HG02973 (cell line): ENCODE measurements at regions not wholly inside any gene's neighbourhood (a gene's known extent, or its start where the extent isn't known, plus 50 kb on each side); places are given as distances from the start of the nearest gene placed in this dataset.
A peak's percentile ranks its signal among the peaks of the same experiment; 100 is the strongest.
"Not testable (repeated sequence)": the region's sequence is repeated elsewhere in the genome, so short reads cannot be mapped to it uniquely, and the experiment has no call there.

Source experiments
- ATAC-seq: cut with Tn5 transposase; IDR thresholded peaks from one replicate; pipeline ENCODE4 v1.9.1; 2021; ENCODE audit warnings: moderate library complexity; ENCODE audit not compliant: unreplicated experiment

DNA sequence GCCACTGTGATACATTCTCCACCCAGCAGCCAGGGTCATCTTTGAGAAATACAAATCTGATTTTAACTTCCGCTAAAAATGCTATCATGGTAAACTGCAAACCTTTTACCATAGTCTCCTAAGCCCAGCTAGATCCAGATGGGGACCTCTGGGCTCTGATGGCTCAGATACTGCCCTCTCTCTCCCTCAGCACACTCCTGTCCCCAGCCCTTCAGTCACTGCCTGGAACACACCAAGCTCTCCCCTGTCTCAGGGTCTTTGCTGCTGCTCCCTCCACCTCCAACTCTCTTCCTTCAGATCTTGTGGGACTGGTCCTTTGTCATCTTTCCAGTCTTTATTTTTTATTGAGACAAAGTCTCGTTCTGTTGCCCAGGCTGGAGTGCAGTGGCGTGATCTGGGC is 65.1 kb downstream of the SPRY4 start:
- ATAC-seq: no peak

DNA sequence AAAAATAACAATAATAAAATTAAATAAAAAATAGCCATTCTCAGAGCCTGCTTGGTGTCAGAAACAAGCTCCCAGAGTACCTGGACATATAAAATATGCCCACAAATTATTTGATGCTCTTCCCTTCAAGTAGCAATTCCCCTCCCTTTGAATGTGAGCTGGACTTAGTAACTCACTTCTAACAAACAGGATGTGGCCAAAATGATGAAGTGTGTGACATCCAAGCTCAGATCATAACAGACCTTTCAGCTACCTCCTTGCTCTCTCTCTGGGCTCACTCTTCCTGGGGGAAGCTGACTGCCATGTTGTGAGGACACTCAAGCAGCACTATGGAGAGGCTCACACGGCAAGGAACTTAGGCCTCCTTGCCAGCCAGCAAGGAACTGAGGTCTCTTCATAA is 69.0 kb downstream of the SPRY4 start:
- ATAC-seq: no peak

DNA sequence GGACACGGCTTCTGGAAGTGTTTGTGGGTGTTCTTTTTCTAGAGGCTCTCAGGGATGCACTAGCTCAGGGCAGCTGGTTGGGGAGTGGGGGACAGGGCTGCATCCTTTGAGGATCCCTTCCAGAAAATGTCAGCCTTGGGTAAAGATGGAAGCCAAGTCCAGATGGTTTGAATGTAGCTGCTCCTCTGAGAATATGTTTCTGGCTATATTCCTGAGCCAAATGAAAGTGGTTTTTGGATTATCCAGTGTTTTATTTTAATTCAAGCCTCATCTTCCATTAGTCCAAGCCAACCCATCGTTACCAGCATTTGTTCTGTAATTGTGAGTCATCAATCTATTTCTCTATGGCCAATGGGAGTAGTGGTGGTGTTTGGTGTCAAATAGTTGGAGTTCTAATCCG is 70.4 kb downstream of the SPRY4 start:
- no peak for ATAC-seq

DNA sequence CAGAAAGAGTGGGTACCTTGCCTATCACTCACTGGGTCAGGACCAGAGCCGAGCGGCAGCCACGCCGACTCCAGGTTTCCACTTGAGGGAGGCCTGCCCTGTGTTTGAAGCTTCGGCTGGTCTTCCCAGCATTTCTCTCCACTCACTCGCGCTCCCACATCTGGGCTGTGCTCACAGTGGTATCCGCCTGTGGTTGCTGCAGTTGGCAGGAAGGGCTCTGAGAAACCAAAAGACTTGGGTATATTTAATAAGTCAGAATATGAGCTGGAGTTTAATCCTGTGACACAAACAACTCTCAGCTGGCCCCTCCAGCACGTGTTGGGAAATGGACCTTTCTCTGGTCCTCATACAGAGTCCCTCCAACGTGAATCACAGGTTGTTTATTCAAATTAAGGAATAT is 70.9 kb downstream of the SPRY4 start:
- no peak for ATAC-seq

DNA sequence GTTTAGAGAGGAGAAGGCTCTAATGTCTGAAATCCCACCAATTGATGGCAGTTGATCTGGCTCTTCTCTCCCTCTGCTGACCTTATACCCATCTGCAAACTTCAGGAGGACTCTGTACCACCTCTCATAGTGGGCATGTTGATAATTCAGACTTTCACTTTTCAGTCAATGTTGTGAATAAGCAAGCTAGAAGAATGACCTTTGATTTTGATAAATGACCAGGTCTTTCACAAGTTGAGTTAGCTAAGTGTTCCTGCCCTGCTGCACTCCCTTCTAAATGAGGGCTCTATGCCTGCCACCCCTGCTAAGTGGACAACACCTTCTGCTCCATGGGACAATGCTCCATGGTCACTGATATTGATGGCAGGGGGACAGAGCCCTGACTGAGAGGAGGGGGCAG is 74.7 kb downstream of the SPRY4 start:
- no peak for ATAC-seq

DNA sequence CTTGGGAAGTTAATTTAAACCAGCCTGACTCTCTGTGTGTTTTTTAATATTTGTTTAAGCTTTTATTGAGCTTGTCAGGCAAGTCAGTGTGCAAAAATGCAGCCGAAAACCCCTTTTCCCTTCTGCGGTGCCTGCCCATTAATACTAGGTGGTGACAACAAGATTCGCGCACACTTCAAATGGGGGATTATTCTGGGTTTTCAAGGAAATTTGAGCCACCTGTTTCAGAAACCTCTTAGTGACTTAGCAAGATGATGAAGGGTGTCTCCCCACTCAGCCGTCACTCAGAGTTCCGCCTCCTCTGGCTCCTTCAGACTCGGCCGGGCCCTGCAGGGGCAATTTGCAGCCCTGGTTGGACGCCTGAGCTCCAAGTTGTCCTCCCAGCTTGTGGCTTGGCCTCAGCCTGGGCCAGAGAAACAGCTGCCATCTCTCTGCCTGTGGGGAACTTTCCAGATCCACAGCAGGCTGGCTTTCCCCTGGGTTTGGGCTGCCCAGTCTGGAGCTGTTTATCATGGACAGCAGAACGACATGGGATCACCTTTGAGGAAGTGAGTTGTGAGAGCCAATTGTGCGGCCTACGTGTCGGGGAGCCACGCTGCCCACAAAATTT is 75.9 kb downstream of the SPRY4 start:
- ATAC-seq: no peak

DNA sequence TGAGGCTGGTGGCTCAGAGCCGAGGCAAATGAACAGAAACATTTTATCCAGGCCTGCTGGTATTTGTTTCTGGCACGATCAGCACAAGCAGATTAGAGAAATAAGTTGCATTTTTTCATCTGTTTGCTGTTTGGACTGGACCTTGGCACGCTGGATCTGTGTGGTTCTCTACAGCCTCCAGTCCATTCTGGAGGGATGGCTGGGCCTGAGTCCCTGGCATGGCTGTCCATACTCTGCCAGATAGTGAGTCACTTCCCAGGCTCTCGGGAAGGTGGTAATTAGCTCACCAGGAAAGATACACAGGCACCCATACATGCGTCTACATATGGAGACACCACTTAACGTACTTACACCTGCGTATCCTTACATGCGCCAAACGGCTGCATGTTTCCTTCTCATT is 78.6 kb downstream of the SPRY4 start:
- ATAC-seq: no peak

DNA sequence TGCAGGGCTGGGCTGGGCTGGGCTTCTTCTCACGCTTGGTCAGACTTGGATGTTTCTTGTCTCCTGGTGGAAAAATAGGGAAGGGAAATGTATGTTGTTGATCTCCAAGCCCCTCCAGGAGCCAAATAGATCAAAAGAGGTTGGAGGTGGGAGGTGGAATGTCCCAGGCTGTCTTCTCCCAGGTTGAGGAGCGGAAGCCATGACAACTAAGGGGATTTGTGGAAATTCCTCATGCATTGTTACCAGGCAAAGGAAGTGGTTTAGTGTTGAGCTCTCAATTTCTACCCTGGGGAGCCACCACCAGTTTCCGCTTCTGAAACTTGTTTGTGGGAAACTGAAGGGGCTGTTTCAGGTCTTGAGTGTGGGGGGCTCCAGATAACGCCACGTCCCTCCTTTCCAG is 79.0 kb downstream of the SPRY4 start:
- no peak for ATAC-seq

DNA sequence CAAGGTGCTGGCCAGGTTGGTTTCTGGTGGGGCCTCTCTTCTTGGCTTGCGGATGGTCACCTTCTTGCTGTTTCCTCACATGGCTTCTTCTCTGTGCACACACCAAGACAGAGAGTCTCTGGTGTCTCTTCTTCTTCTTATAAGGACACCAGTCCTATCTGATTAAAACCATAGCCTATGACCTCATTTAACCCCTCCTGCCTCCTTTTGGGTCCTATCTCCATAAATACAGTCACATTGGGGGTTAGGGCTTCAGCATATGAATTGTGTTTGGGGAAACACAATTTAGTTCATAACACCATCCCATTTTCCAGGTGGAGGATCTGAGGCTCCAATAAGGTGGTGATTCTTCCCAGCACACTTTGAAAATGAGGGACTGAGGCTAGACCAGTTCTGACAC is 80.4 kb downstream of the SPRY4 start:
- ATAC-seq: no peak

DNA sequence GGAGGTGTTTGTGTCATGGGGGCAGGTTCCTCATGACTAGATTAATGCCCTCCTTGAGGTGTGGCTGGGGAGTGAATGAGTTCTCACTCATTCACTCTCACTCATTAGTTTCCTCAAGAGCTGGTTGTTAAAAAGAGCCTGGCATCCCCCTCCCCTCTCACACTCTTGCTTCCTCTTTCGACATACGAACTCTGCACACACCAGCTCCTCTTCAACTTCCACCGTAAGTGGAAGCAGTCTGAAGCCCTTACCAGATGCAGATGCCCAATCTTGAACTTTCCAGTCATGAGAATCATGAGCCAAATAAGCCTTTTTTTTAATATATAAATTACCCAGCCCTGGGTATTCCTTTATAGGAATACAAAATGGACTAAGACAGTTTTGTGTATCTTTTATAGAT is 82.5 kb downstream of the SPRY4 start:
- ATAC-seq: no peak

DNA sequence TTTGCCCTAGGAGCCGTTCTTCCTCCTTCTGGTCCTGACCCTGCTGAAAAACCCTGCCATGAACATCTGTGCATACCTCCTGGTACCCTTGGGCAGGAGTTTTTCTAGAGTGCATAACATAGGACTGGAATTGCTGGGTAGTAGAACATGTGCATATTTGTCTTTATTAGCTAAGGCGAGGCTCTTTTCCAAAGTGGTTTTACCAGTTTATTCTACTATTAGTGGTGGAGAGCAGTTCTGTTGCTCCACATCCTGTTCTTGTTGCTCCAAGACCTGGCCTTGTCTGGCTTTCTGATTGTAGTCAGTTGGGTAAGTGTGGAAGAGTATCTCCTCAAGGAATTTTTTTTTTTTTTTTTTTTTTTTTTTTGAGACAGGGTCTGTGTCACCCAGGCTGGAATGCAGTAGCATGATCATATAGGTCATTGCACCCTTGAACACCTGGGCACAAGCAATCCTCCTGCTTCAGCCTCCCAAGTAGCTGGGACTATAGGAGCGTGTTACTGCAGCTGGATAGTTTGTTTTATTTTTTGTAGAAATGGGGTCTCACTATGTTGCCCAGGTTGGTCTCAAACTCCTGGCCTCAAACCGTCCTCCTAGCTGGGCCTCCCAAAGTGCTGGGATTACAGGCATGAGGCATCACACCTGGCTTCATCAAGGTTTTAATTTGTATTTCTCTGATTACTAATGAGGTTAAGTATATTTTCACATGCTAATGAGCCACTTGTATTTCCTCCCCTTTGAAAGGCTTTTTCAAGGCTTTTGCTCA is 85.2 kb downstream of the SPRY4 start:
- ATAC-seq: no peak

DNA sequence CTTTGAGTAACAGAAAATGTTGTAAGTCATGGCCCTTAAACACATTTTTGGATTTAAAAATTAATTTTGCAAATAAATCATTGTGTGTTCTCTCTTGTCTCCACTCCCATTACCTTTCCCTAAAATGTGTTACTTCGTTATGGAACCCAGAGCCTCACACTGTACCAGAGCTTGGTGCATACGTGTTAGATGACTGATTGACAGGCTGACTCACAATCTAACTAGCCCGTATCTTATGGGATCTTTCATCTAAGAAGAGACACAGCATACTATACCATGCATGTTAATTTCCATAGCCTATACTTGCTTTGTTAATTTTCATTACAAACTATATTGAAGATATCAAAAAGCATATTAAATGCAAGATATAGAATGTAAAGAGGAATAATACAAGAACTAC is 87.1 kb downstream of the SPRY4 start:
- ATAC-seq: no peak

DNA sequence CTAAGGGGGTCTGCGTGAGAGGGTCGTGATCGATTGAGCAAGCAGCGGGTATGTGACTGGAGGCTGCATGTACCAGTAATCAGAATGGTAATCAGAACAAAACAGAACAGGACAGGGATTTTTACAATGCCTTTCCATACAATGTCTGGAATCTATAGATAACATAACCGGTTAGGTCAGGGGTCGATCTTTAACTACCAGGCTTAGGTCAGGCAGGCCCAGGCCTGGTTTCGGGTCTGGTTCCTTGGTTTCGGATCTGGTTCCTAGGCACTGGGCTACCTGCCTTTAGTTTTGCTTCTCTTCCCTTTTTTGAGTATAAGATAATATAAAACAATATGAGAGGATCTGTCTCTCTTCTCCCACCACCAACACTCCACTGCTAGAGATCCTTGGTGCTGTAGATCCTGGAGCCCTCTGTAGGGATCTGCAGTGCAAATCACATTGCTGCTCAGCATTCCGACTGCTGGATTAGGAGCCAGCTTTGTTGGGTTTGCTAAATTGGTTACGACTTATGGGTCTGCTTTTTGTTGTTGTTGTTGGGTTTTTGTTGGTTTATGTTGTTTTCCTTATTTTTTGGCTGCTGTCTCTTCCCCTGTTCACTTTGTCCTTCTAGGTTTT is 88.0 kb downstream of the SPRY4 start:
- not testable (repeated sequence) for ATAC-seq

DNA sequence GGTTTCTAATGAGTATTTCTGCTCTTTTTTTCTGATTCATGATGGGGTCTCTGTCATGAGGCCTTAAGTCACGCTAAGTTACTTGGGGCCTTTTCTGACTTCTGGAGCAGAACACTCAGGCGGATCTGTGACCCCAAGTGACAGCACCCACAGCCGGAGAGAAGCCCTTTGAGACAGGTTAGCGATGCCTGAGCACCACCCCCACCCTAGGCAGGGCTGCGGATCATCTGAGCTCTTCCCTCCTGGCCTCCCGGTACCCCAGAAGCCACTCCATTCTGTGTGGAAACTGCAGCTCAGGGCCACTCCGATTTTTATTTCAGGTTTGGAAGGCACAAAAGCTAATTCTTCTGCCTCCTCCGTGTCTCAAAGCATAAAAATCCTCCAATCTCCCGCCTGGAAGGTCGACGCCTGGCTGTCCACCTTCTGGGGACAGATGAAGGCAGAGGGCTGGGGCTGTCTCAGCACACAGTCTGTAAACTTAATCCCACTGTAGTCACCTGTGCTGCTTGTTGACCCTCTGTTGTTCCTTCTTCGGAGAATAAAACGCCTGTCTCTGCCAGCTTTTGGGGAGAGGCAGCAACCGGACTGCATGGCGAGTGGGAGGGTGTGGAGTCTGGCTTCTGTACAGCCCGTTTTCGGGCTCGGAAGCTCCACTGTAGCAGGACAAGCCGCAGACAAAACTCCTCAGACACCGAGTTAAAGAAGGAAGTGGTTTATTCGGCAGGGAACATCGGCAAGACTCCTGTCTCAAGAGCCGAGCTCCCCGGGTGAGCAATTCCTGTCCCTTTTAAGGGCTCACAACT is 88.8 kb downstream of the SPRY4 start:
- no peak for ATAC-seq

DNA sequence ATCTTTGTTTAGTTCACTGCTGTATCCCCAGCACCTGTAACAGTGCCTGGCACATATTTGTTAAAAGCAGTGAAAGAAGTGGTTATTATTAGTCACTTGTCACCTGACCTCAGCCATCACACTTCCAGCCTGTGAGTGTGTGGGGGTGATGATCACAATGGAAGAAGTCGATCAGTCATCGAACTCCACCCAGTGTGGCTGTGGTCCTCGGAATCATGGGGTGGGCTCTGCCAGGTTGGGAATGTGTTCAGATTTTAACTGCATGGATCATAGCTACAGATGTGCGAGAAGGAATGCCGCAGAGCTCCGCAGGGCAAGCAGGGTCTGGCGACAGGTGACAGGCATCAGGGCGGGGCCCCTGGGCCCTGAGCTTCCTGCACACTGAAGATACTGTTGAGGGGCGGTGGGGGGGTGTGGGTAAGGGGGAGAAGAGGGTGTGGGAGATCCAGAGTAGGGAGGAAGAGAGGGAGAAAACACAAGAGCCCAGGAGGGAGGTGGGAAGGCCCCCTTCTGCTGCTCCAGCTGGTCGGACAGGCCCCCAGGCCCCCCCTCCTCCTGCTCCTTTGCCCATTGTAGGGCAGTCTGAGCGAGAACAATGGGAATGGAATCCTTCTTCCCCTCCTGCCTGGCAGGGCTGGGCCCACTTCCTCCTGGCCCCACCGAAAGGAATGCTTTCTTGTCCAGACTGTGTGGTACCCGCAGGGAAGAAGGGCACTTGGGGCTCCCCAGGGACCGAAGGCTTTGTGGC is 89.6 kb downstream of the SPRY4 start:
- no peak for ATAC-seq

DNA sequence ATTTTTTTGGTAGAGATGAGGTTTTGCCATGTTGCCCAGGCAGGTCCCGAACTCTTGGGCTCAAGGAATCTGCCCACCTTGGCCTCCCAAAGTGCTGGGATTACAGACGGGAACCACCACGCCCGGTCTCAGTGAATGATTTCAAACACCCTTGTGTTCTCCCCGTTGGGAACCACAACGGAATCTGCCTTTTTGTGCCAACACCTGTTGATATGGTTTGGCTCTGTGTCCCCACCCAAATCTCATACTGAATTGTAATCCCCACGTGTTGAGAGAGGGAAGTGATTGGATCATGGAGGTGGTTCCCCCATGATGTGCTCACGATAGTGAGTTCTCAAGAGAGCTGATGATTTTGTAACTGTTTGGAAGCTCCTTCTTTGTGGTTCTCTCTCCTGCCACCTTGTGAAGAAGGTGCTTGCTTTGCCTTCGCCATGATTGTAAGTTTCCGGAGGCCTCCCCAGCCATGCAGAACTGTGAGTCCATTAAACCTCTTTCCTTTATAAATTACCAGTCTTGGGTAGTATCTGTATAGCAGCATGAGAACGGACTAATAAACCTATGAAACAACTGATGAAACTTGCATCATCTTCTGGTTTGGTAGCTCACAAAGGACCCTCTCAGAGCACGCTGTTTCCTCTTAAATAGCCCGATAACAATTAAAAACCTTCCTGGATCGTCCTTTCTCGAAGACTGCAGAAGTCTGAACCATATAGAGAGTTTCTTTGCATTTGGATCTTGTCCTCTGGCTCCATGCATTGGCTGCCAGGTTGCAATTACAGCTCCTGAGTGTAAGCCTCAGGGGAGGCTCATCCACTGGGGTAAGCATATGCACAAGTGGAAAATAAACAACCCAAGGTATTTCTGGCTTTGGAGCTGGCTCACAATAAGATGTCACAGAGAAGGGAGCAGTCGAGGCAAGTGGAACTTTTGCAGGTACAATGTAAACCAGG is 91.5 kb downstream of the SPRY4 start:
- ATAC-seq: no peak

DNA sequence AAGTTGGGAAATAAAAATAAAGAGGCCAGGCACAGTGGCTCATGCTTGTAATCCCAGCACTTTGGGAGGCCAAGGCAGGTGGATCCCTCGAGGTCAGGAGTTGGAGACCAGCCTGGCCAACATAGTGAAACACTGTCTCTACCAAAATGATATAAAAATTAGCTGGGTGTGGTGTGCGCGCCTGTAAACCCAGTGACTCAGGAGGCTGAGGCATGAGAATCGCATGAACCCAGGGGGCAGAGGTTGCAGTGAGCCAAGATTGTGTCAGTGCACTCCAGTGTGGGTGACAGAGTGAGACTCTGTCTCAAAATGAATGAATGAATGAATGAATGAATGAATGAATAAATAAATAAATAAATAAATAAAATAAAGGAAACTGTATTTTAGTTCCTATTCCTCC is 93.9 kb downstream of the SPRY4 start:
- not testable (repeated sequence) for ATAC-seq

DNA sequence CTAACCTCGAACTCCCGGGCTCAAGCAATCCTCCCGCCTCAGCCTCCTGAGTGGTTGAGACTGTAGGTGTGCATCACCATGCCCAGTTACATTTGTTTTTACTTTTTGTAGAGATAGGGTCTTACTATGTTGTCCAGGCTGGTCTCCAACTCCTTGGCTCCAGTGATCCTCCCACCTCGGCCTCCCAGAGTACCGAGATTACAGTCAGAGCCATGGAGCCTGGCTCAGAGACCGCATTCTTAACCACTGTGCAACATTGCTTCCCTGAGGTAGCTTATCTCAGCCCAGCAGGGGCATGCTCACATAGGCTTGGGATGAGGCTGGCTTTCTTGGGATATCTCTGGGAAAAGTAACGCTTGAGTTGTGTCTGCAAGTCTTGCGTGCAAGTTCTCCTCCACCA is 99.7 kb downstream of the SPRY4 start:
- ATAC-seq: no peak

DNA sequence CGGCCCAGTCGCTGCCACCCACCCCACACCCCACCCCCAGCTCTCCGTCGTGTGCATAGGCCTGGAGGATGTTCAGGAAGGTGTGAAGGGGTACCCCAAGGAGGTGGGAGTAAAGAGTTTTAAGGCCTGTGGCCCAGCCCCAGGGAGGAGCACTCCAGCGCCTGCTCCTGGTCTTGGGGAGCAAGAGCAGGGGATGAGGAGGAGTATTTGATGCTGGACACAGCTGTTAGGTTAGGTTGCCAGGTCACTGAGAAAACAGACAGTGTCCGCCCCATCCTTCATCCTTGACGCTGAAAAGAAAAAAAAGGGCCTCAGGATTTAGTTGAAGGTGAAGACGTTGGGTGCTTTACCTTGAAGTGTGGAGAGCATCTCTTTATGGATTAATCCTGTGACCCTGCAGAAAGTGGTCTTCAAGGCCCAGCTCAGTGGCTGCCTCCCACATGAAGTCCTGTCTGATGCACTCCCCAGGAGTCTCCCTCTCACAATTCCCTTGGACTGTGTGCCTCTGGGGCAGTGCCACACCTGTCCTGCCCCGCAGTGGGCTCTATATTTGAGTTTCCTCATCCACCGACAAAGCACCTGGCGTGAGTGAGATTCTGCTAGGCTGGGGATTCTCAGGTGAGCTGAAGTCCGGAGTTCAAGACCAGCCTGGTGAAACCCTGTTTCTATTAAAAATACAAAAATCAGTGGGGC is 101.8 kb downstream of the SPRY4 start:
- ATAC-seq: peak; percentile 2
